ENCODE measurements at regions not wholly inside any gene's neighbourhood (a gene's known extent, or its start where the extent isn't known, plus 50 kb on each side); places are given as distances from the start of the nearest gene placed in this dataset.

- no peak for TF ChIP-seq CTCF (IDR thresholded peaks at IDR 0.05)
- no peak overlapping the region for H3K4me3 Mint-ChIP-seq
- H3K9me3 Mint-ChIP-seq: peaks cover 55% of the 10 kb centered on the region
- peaks cover 16% of the 10 kb centered on the region for H3K36me3 Mint-ChIP-seq (ENCODE audit: low read depth)
- H3K4me1 Mint-ChIP-seq: no peaks in the 10 kb centered on the region
- no peaks in the 10 kb centered on the region for H3K27me3 Mint-ChIP-seq (ENCODE audit: low read depth, poor library complexity)
- H3K27ac Mint-ChIP-seq: no peak overlapping the region
- no peak for DNase-seq
Measured at GRCh38 chr12:91805031-91805430, 340.6 kb downstream of the BTG1 start.

GRCh38 chr12:91804533-91804932 is 341.1 kb downstream of the BTG1 start:
- H3K4me3 Mint-ChIP-seq: no peak overlapping the region
- no peaks in the 10 kb centered on the region for H3K27me3 Mint-ChIP-seq (ENCODE audit: low read depth, poor library complexity)
- H3K9me3 Mint-ChIP-seq: peaks cover 53% of the 10 kb centered on the region
- TF ChIP-seq CTCF (IDR thresholded peaks at IDR 0.05): no peak
- H3K4me1 Mint-ChIP-seq: no peaks in the 10 kb centered on the region
- peaks cover 16% of the 10 kb centered on the region for H3K36me3 Mint-ChIP-seq (ENCODE audit: low read depth)
- H3K27ac Mint-ChIP-seq: no peak overlapping the region
- DNase-seq: no peak

- peaks cover 18% of the 10 kb centered on the region for H3K9me3 Mint-ChIP-seq
- no peak overlapping the region for H3K4me3 Mint-ChIP-seq
- no peaks in the 10 kb centered on the region for H3K4me1 Mint-ChIP-seq
- TF ChIP-seq CTCF (IDR thresholded peaks at IDR 0.05): no peak
- no peak for DNase-seq
- H3K27ac Mint-ChIP-seq: no peak overlapping the region
- peaks cover 6% of the 10 kb centered on the region for H3K36me3 Mint-ChIP-seq (ENCODE audit: low read depth)
- no peaks in the 10 kb centered on the region for H3K27me3 Mint-ChIP-seq (ENCODE audit: low read depth, poor library complexity)
Measured at GRCh38 chr12:91801048-91801447, 344.6 kb downstream of the BTG1 start.

- DNase-seq: no peak
- no peak for TF ChIP-seq CTCF (IDR thresholded peaks at IDR 0.05)
- no peak overlapping the region for H3K27ac Mint-ChIP-seq
- H3K4me3 Mint-ChIP-seq: no peak overlapping the region
- H3K4me1 Mint-ChIP-seq: no peaks in the 10 kb centered on the region
- H3K9me3 Mint-ChIP-seq: no peaks in the 10 kb centered on the region
- peaks cover 8% of the 10 kb centered on the region for H3K27me3 Mint-ChIP-seq (ENCODE audit: low read depth, poor library complexity)
- no peaks in the 10 kb centered on the region for H3K36me3 Mint-ChIP-seq (ENCODE audit: low read depth)
Measured at GRCh38 chr12:91793676-91794075, 352.0 kb downstream of the BTG1 start.

GRCh38 chr12:91792597-91792996 is 353.0 kb downstream of the BTG1 start:
- DNase-seq: no peak
- peaks cover 8% of the 10 kb centered on the region for H3K27me3 Mint-ChIP-seq (ENCODE audit: low read depth, poor library complexity)
- no peaks in the 10 kb centered on the region for H3K36me3 Mint-ChIP-seq (ENCODE audit: low read depth)
- H3K9me3 Mint-ChIP-seq: no peaks in the 10 kb centered on the region
- no peak for TF ChIP-seq CTCF (IDR thresholded peaks at IDR 0.05)
- no peak overlapping the region for H3K4me3 Mint-ChIP-seq
- no peaks in the 10 kb centered on the region for H3K4me1 Mint-ChIP-seq
- H3K27ac Mint-ChIP-seq: no peak overlapping the region

GRCh38 chr12:91786499-91787272 is 359.0 kb downstream of the BTG1 start:
- no peak for DNase-seq
- Mint-ChIP-seq H3K36me3 (ENCODE audit: low read depth) (no peaks in the 10 kb centered on the region), H3K4me3 (no peak overlapping the region), H3K4me1 (peaks cover 13% of the 10 kb centered on the region), H3K27me3 (ENCODE audit: low read depth, poor library complexity) (peaks cover 8% of the 10 kb centered on the region), H3K9me3 (peaks cover 1% of the 10 kb centered on the region), H3K27ac (no peak overlapping the region)
- no peak for TF ChIP-seq CTCF (IDR thresholded peaks at IDR 0.05)

All from nephron progenitor cell (in vitro differentiated cells).